HG03280 (cell line): ENCODE measurements at regions not wholly inside any gene's neighbourhood (a gene's known extent, or its start where the extent isn't known, plus 50 kb on each side); places are given as distances from the start of the nearest gene placed in this dataset.
"Not testable (repeated sequence)": the region's sequence is repeated elsewhere in the genome, so short reads cannot be mapped to it uniquely, and the experiment has no call there.

Experiments used
- ATAC-seq: cut with Tn5 transposase; IDR thresholded peaks from one replicate; pipeline ENCODE4 v1.9.1; 2021; ENCODE audit warnings: mild to moderate bottlenecking, moderate library complexity; ENCODE audit not compliant: unreplicated experiment

GRCh38 chr4:19539201-19539600 is 712.5 kb upstream of the SLIT2 start:
- no peak for ATAC-seq

- ATAC-seq: no peak
Measured at GRCh38 chr4:19534159-19534558, 717.5 kb upstream of the SLIT2 start.

- no peak for ATAC-seq
Measured at GRCh38 chr4:19531906-19532848, 719.5 kb upstream of the SLIT2 start.

GRCh38 chr4:19523964-19524363 is 727.7 kb upstream of the SLIT2 start:
- no peak for ATAC-seq

GRCh38 chr4:19522966-19523365 is 728.7 kb upstream of the SLIT2 start:
- no peak for ATAC-seq

GRCh38 chr4:19520939-19521520 is 730.7 kb upstream of the SLIT2 start:
- no peak for ATAC-seq

GRCh38 chr4:19514276-19515070 is 737.2 kb upstream of the SLIT2 start:
- ATAC-seq: no peak

- no peak for ATAC-seq
Measured at GRCh38 chr4:19512086-19512485, 739.6 kb upstream of the SLIT2 start.

GRCh38 chr4:19510993-19511392 is 740.7 kb upstream of the SLIT2 start:
- ATAC-seq: no peak

- no peak for ATAC-seq
Measured at GRCh38 chr4:19508442-19508841, 743.3 kb upstream of the SLIT2 start.

- no peak for ATAC-seq
Measured at GRCh38 chr4:19497705-19498104, 754.0 kb upstream of the SLIT2 start.

- no peak for ATAC-seq
Measured at GRCh38 chr4:19496756-19497155, 754.9 kb upstream of the SLIT2 start.

- ATAC-seq: no peak
Measured at GRCh38 chr4:19494961-19495360, 756.7 kb upstream of the SLIT2 start.

- no peak for ATAC-seq
Measured at GRCh38 chr4:19492606-19493005, 759.1 kb upstream of the SLIT2 start.

- ATAC-seq: no peak
Measured at GRCh38 chr4:19486400-19486799, 765.3 kb upstream of the SLIT2 start.

GRCh38 chr4:19478791-19479190 is 772.9 kb upstream of the SLIT2 start:
- no peak for ATAC-seq

GRCh38 chr4:19473569-19473968 is 778.1 kb upstream of the SLIT2 start:
- ATAC-seq: no peak

GRCh38 chr4:19472666-19473065 is 779.0 kb upstream of the SLIT2 start:
- no peak for ATAC-seq

GRCh38 chr4:19470001-19470400 is 781.7 kb upstream of the SLIT2 start:
- not testable (repeated sequence) for ATAC-seq

- no peak for ATAC-seq
Measured at GRCh38 chr4:19462117-19462516, 789.6 kb upstream of the SLIT2 start.

GRCh38 chr4:19455850-19456602 is 795.7 kb upstream of the SLIT2 start:
- ATAC-seq: no peak
